HG03558 (cell line): ENCODE measurements at regions not wholly inside any gene's neighbourhood (a gene's known extent, or its start where the extent isn't known, plus 50 kb on each side); places are given as distances from the start of the nearest gene placed in this dataset.
A peak's percentile ranks its signal among the peaks of the same experiment; 100 is the strongest.
"Not testable (repeated sequence)": the region's sequence is repeated elsewhere in the genome, so short reads cannot be mapped to it uniquely, and the experiment has no call there.

Experiments used
- ATAC-seq: cut with Tn5 transposase; IDR thresholded peaks from one replicate; pipeline ENCODE4 v1.9.1; 2021; ENCODE audit warnings: moderate number of reproducible peaks; ENCODE audit not compliant: unreplicated experiment; ENCODE audit errors: extremely low read depth

- no peak for ATAC-seq
These were observed 109.8 kb upstream of the WARS2 start for GRCh38 chr1:119250299-119250698.

GRCh38 chr1:119251751-119252150, 111.3 kb upstream of the WARS2 start:
- ATAC-seq, result no peak

GRCh38 chr1:119253366-119253765, 112.9 kb upstream of the WARS2 start:
- ATAC-seq, result no peak

- no peak for ATAC-seq
These were observed 113.7 kb upstream of the WARS2 start for GRCh38 chr1:119254067-119254720.

GRCh38 chr1:119256089-119256488, 112.5 kb upstream of the HAO2 start:
- ATAC-seq, result not testable (repeated sequence)

- no peak for ATAC-seq
These were observed 108.1 kb upstream of the HAO2 start for GRCh38 chr1:119260506-119260905.

- peak; percentile 80 for ATAC-seq
These were observed 102.2 kb upstream of the HAO2 start for GRCh38 chr1:119266386-119266785.

GRCh38 chr1:119266858-119267257, 101.7 kb upstream of the HAO2 start:
- ATAC-seq, result no peak

GRCh38 chr1:119267288-119267687, 101.3 kb upstream of the HAO2 start:
- not testable (repeated sequence) for ATAC-seq

- ATAC-seq, result no peak
These were observed 99.7 kb upstream of the HAO2 start for GRCh38 chr1:119268879-119269278.

- ATAC-seq, result no peak
These were observed 93.1 kb upstream of the HAO2 start for GRCh38 chr1:119275145-119276134.

GRCh38 chr1:119276558-119276957, 92.0 kb upstream of the HAO2 start:
- ATAC-seq, result no peak

- ATAC-seq, result no peak
These were observed 88.9 kb upstream of the HAO2 start for GRCh38 chr1:119279456-119280381.

- ATAC-seq, result no peak
These were observed 83.1 kb upstream of the HAO2 start for GRCh38 chr1:119285482-119285881.

GRCh38 chr1:119286587-119287181, 81.9 kb upstream of the HAO2 start:
- peak; percentile 65 for ATAC-seq

GRCh38 chr1:119288751-119289150, 79.8 kb upstream of the HAO2 start:
- no peak for ATAC-seq

- no peak for ATAC-seq
These were observed 78.3 kb upstream of the HAO2 start for GRCh38 chr1:119290297-119290696.

- no peak for ATAC-seq
These were observed 76.9 kb upstream of the HAO2 start for GRCh38 chr1:119291611-119292206.

GRCh38 chr1:119293797-119294196, 74.8 kb upstream of the HAO2 start:
- ATAC-seq, result no peak

- no peak for ATAC-seq
These were observed 74.4 kb upstream of the HAO2 start for GRCh38 chr1:119294199-119294598.
